Psoas muscle (tissue), 7 donors: ENCODE measurements at regions not wholly inside any gene's neighbourhood (a gene's known extent, or its start where the extent isn't known, plus 50 kb on each side); places are given as distances from the start of the nearest gene placed in this dataset.

Experiments used
- ATAC-seq, 4 donors: fragments of 200-7000 bp; cut with Tn5 transposase; one replicate each; pipeline ENCODE4 v1.9.1; 2020; ENCODE audit warnings: moderate library complexity in 3 of 4, mild to moderate bottlenecking in 2 of 4
- DNase-seq, 2 donors: peaks; one replicate each; pipeline ENCODE4 v3.0.0-alpha.2; 2020
- H3K27ac ChIP-seq: fragments of 200-600 bp; one replicate; pipeline ENCODE4 v1.8.0; 2022
- H3K27me3 ChIP-seq, 3 donors: fragments of 200-600 bp in 1 of 3; one replicate each; pipeline versions ENCODE4 v1.6.1 to v1.8.0; 2013 to 2022; ENCODE audit warnings: low read length in 2 of 3, mild to moderate bottlenecking in 2 of 3, moderate library complexity in 1 of 3; ENCODE audit not compliant: insufficient read depth in 3 of 3
- H3K36me3 ChIP-seq, 2 donors: fragments of 200-600 bp in 1 of 2; one replicate each; pipeline versions ENCODE4 v1.6.1 to v1.8.0; 2013 to 2022; ENCODE audit warnings: low read depth in 1 of 2, mild to moderate bottlenecking in 1 of 2, moderate library complexity in 1 of 2; ENCODE audit not compliant: insufficient read depth in 1 of 2
- H3K4me1 ChIP-seq: fragments of 200-600 bp; one replicate; pipeline ENCODE4 v1.8.0; 2022
- H3K4me3 ChIP-seq: fragments of 200-600 bp; one replicate; pipeline ENCODE4 v1.8.0; 2022; ENCODE audit warnings: mild to moderate bottlenecking
- H3K9me3 ChIP-seq: fragments of 200-600 bp; one replicate; pipeline ENCODE4 v1.8.0; 2022
- CTCF ChIP-seq: fragments of 200-600 bp; IDR thresholded peaks from one replicate; pipeline ENCODE4 v1.8.0; 2022; ENCODE audit warnings: antibody characterized with exemption
- WGBS, 3 donors: extraction: QIAGEN DNeasy Blood & Tissue Kit; methylation state at CpG; one replicate each; pipeline versions ENCODE4 v1.1.6 to v1.1.7; 2013; 5-methylcytosine and 5-hydroxymethylcytosine counted together
- intact Hi-C, 2 donors: fragments of 100-400 bp; cut with DNase I; formaldehyde crosslinking; loops; one replicate each; pipeline versions ENCODE4 v1.11.0 to v1.14.2; 2022
- donor health status: healthy with polysubstance abuse.
- donor health status: DM: no; HTN: no; CAD: no; lungs with moderate emphysema.
- donor health status: Bipolar disorder and iron deficiency.
- donor health status: healthy.
- donor health status: DM: yes; HTN: yes; CAD: no.
- donor health status: DM: no; HTN: no; CAD: no.
- donor health status: DM: yes; HTN: yes; CAD: no.

- Histone ChIP-seq H3K4me1 (no peaks in the 10 kb centered on the region), H3K27ac (no peak overlapping the region), H3K4me3 (no peak overlapping the region), H3K27me3 (no peaks in the 10 kb centered on the region), H3K9me3 (no peaks in the 10 kb centered on the region), H3K36me3 (no peaks in the 10 kb centered on the region)
- TF ChIP-seq CTCF = no peak
- intact Hi-C loops = no loop called here
- no peak for DNase-seq
- WGBS, 3 donors = 14 to 27% (median 24%) methylated on average over 2 of the region's 2 CpGs
- no peak for ATAC-seq
Measured at GRCh38 chr6:845566-845965, 152.6 kb upstream of the EXOC2 start.

- TF ChIP-seq CTCF = no peak
- Histone ChIP-seq H3K9me3 (no peaks in the 10 kb centered on the region), H3K27me3 (no peaks in the 10 kb centered on the region), H3K27ac (no peak overlapping the region), H3K36me3 (no peaks in the 10 kb centered on the region), H3K4me3 (no peak overlapping the region), H3K4me1 (no peaks in the 10 kb centered on the region)
- no peak for ATAC-seq
- 72 to 85% (median 81%) methylated on average over 2 of the region's 2 CpGs for WGBS, 3 donors
- DNase-seq = no peak
- intact Hi-C loops = no loop called here
Measured at GRCh38 chr6:845101-845500, 152.2 kb upstream of the EXOC2 start.

- no peak for TF ChIP-seq CTCF
- Histone ChIP-seq H3K4me3 (no peak overlapping the region), H3K27ac (no peak overlapping the region), H3K9me3 (no peaks in the 10 kb centered on the region), H3K27me3 (no peaks in the 10 kb centered on the region), H3K4me1 (no peaks in the 10 kb centered on the region), H3K36me3 (no peaks in the 10 kb centered on the region)
- intact Hi-C loops = no loop called here
- no peak for ATAC-seq
- WGBS, 3 donors = 21 to 26% (median 25%) methylated on average over 9 of the region's 9 CpGs
- DNase-seq = no peak
Measured at GRCh38 chr6:842141-842540, 149.2 kb upstream of the EXOC2 start.

- Histone ChIP-seq H3K27ac (no peak overlapping the region), H3K27me3 (no peaks in the 10 kb centered on the region), H3K4me1 (peaks cover 3% of the 10 kb centered on the region), H3K9me3 (no peaks in the 10 kb centered on the region), H3K4me3 (no peak overlapping the region), H3K36me3 (no peaks in the 10 kb centered on the region)
- intact Hi-C loops = no loop called here
- WGBS, 3 donors = 75 to 79% (median 78%) methylated on average over 6 of the region's 6 CpGs
- DNase-seq (no peak), ATAC-seq (no peak)
- TF ChIP-seq CTCF = no peak
Measured at GRCh38 chr6:841569-841968, 148.6 kb upstream of the EXOC2 start.

GRCh38 chr6:839201-839600, 146.3 kb upstream of the EXOC2 start:
- intact Hi-C loops = no loop called here
- no peak overlapping the region for H3K27ac ChIP-seq
- H3K4me3 ChIP-seq = no peak overlapping the region
- no peaks in the 10 kb centered on the region for H3K27me3 ChIP-seq
- 83 to 90% (median 86%) methylated on average over 2 of the region's 2 CpGs for WGBS, 3 donors
- ATAC-seq (no peak), DNase-seq (no peak)
- no peaks in the 10 kb centered on the region for H3K9me3 ChIP-seq
- no peak for TF ChIP-seq CTCF
- no peaks in the 10 kb centered on the region for H3K36me3 ChIP-seq
- peaks cover 22% of the 10 kb centered on the region for H3K4me1 ChIP-seq
